SK-N-SH treated with all-trans-retinoic acid at 6 μM for 48 hours (cell line): ENCODE measurements at regions not wholly inside any gene's neighbourhood (a gene's known extent, or its start where the extent isn't known, plus 50 kb on each side); places are given as distances from the start of the nearest gene placed in this dataset.

Source experiments
- CSRNP3 ChIP-seq: fragments of 250-450 bp; sonication (Bioruptor Pico); IDR thresholded peaks from 2 replicates; pipeline ENCODE4 v1.5.1; 2021; ENCODE audit warnings: mild to moderate bottlenecking, moderate library complexity
- RARB ChIP-seq: fragments of 250-450 bp; sonication (Bioruptor Pico); IDR thresholded peaks from 2 replicates; pipeline ENCODE4 v1.8.0; 2021; ENCODE audit warnings: mild to moderate bottlenecking, moderate library complexity

DNA sequence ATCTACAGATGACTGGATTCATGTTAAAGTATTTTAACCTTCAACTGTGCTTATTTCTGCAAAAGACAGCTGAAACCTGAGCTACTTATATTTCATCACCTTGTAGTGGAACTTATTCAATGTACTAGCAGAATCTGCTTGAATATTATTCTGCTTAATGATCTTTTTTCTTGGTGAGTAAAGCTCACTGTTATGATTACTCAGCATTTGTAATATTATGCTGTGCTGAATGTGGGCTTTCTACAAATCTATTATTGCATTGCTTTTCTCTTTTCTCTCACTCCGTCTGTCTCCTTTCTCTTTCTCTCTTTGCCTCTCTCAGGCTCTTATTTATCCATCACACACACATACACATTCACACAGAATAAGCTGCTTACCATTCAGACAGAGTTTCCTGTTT is 98.7 kb upstream of the TMEM196 start:
- TF ChIP-seq CSRNP3 (CRISPR knock-in tag) (no peak), RARB (CRISPR knock-in tag) (no peak)
